Nephron progenitor cell (in vitro differentiated cells): ENCODE measurements at regions not wholly inside any gene's neighbourhood (a gene's known extent, or its start where the extent isn't known, plus 50 kb on each side); places are given as distances from the start of the nearest gene placed in this dataset.
"Not testable (repeated sequence)": the region's sequence is repeated elsewhere in the genome, so short reads cannot be mapped to it uniquely, and the experiment has no call there.

Source experiments
- DNase-seq: peaks from one replicate; pipeline ENCODE4 v3.0.0; 2021
- H3K27ac Mint-ChIP-seq: 2 replicates; pipeline ENCODE4 v1.8.0; 2021; ENCODE audit warnings: mild to moderate bottlenecking, moderate library complexity, mixed read lengths
- H3K27me3 Mint-ChIP-seq: 2 replicates; pipeline ENCODE4 v1.8.0; 2021; ENCODE audit warnings: mild to moderate bottlenecking, low read depth, mixed read lengths; ENCODE audit not compliant: poor library complexity
- H3K36me3 Mint-ChIP-seq: 2 replicates; pipeline ENCODE4 v1.8.0; 2021; ENCODE audit warnings: low read depth, mixed read lengths
- H3K4me1 Mint-ChIP-seq: 2 replicates; pipeline ENCODE4 v1.8.0; 2021; ENCODE audit warnings: mixed read lengths
- H3K4me3 Mint-ChIP-seq: 2 replicates; pipeline ENCODE4 v1.8.0; 2021; ENCODE audit warnings: mild to moderate bottlenecking, moderate library complexity, mixed read lengths
- H3K9me3 Mint-ChIP-seq: 2 replicates; pipeline ENCODE4 v1.8.0; 2021; ENCODE audit warnings: mild to moderate bottlenecking, moderate library complexity, mixed read lengths
- TF ChIP-seq, protein P1 (sequence below): fragments of 200-600 bp; sonication (generic); IDR thresholded peaks from 2 replicates; pipeline ENCODE4 v1.5.0; 2021; ENCODE audit warnings: antibody characterized with exemption

DNA sequence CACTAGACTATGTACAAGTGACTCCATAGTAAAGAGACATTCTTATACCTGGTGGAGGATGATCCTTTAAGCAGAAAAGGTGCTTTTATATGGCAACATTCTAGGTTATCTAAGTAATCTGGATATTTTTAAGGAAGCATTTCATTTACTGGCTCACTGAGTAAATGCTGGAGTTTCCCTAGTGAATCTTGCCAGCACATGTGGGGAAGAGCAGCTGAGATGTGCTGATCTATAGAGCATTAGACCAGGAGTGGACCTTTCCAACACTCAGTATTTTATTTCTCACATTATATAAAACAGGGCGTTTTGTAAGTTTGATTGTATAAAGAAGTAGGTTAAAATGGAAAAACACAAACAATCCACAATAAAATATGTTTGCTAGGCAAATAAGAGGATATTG is 478.5 kb downstream of the ATP23 start:
- Mint-ChIP-seq H3K36me3 (no peaks in the 10 kb centered on the region), H3K4me3 (no peak overlapping the region), H3K27me3 (peaks cover 4% of the 10 kb centered on the region), H3K4me1 (peaks cover 9% of the 10 kb centered on the region), H3K27ac (no peak overlapping the region), H3K9me3 (peaks cover 9% of the 10 kb centered on the region)
- TF ChIP-seq, protein P1, sequence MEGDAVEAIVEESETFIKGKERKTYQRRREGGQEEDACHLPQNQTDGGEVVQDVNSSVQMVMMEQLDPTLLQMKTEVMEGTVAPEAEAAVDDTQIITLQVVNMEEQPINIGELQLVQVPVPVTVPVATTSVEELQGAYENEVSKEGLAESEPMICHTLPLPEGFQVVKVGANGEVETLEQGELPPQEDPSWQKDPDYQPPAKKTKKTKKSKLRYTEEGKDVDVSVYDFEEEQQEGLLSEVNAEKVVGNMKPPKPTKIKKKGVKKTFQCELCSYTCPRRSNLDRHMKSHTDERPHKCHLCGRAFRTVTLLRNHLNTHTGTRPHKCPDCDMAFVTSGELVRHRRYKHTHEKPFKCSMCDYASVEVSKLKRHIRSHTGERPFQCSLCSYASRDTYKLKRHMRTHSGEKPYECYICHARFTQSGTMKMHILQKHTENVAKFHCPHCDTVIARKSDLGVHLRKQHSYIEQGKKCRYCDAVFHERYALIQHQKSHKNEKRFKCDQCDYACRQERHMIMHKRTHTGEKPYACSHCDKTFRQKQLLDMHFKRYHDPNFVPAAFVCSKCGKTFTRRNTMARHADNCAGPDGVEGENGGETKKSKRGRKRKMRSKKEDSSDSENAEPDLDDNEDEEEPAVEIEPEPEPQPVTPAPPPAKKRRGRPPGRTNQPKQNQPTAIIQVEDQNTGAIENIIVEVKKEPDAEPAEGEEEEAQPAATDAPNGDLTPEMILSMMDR = no peak
- DNase-seq = no peak

DNA sequence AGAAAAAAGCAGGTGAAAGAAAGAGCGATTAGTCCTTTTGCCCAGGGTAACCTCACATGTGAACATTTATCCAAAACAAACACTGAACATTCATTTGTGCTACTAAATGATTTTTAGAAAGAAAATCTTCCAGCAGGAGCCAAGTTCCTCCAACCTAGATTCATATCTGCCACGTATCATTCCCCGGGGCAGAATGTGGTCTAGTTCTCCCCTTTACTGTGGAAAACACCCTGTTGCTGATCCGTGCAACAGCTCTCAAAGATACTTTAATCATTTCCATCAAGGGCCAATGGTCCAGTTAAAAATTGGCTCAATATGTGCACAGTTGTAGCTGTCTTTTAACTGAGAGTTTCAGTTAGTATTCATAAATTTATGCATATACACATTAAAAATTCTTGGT is 479.1 kb downstream of the ATP23 start:
- Mint-ChIP-seq H3K4me3 (no peak overlapping the region), H3K36me3 (no peaks in the 10 kb centered on the region), H3K9me3 (peaks cover 9% of the 10 kb centered on the region), H3K27ac (no peak overlapping the region), H3K4me1 (peaks cover 13% of the 10 kb centered on the region), H3K27me3 (peaks cover 4% of the 10 kb centered on the region)
- DNase-seq = no peak
- TF ChIP-seq, protein P1 = no peak

DNA sequence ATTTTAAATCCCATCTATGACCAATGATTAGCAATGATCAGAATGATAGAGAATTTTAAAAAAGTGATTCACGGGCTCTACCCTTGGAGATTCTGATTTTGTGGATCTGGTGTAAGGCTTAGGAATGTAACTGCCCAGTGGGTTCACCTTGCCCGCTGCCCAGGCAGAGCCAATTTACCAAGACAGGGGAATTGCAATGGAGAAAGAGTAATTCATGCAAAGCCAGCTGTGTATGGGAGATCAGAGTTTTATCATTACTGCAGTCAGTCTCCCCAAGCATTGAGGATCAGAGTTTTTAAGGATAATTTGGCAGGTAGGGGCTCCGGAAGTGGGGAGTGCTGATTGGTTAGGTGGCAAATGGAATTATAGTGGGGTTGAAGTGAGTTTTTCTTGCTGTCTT is 480.6 kb downstream of the ATP23 start:
- TF ChIP-seq, protein P1 = no peak
- H3K4me1 Mint-ChIP-seq = peaks cover 15% of the 10 kb centered on the region
- H3K27me3 Mint-ChIP-seq = peaks cover 4% of the 10 kb centered on the region
- H3K27ac Mint-ChIP-seq = no peak overlapping the region
- DNase-seq = no peak
- H3K4me3 Mint-ChIP-seq = no peak overlapping the region
- peaks cover 11% of the 10 kb centered on the region for H3K9me3 Mint-ChIP-seq
- H3K36me3 Mint-ChIP-seq = peaks cover 4% of the 10 kb centered on the region

DNA sequence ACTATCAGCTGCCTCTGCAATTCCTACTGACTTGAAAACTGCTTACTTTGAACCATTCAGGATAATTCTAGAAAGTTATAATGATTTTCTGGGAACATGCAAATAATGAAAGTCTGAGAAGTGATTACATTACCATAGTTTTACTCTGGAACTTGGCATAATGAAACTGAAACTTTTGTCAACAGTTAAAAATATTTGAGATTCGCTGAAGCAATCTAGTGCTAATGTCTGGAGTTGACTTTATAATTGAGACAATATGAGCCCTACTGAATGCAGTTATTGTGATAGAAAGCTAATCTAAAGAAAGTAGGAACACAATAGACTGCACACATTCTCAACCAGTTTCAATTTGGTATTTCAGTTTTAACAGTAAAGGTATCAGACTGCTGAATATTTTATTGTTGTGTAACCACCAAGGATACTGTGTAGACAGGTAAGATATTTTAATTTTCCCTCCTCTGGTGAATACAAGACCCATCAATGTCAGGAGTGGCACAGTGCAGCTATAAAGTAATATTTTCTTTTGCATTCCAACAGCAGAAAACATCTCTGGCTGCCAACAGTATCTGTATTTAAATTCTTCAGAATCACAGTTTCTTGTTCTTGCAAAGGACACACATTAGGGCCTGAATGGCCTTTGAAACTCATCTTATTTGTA is 483.5 kb downstream of the ATP23 start:
- H3K36me3 Mint-ChIP-seq = peaks cover 4% of the 10 kb centered on the region
- H3K9me3 Mint-ChIP-seq = peaks cover 15% of the 10 kb centered on the region
- peaks cover 4% of the 10 kb centered on the region for H3K27me3 Mint-ChIP-seq
- H3K4me3 Mint-ChIP-seq = no peak overlapping the region
- H3K27ac Mint-ChIP-seq = peak overlapping the region; percentile 81
- no peak for DNase-seq
- peaks cover 15% of the 10 kb centered on the region for H3K4me1 Mint-ChIP-seq
- TF ChIP-seq, protein P1 = no peak

DNA sequence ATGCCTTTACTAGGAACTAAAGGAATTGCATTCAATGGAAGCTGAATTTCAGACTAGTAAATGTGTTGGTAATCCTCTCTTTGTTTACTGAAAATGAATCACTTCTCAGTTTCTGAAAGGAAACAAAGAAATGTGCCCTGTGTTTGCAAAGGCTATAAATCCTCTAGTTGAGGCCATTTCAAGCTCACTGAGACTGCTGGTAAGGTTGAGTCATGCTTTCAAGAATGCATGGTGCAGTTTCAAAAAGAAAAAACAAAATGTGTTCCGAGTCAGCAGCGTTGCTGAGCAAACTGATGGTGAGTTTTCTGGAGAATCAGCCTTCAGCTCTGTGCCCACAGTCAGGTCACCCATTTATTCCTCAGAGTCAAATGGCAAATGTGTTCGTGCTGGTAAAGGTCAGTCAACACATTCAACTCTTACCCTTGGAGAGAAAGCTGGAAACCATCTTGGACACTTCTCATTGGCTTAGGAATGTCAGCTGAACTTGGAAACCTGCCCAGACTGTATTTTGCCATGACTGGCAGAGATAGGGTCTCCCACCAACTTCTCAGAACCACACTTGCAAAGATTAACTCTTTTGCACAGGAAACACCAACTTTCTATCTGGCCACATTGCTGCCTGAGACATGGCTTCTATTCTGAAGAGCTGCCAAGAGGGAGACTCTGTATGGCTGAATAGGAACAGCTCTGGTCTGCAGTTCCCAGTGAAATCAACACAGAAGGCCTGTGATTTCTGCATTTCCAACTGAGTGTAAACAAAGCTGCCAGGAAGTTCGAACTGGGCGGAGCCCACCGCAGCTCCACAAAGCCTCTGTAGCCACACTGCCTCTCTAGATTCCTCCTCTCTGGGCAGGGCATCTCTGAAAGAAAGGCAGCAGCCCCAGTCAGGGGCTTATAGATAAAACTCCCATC is 484.4 kb downstream of the ATP23 start:
- Mint-ChIP-seq H3K27ac (peak overlapping the region; percentile 81), H3K36me3 (peaks cover 4% of the 10 kb centered on the region), H3K27me3 (peaks cover 4% of the 10 kb centered on the region), H3K9me3 (peaks cover 16% of the 10 kb centered on the region), H3K4me3 (no peak overlapping the region), H3K4me1 (peaks cover 15% of the 10 kb centered on the region)
- no peak for DNase-seq
- TF ChIP-seq, protein P1 = no peak

DNA sequence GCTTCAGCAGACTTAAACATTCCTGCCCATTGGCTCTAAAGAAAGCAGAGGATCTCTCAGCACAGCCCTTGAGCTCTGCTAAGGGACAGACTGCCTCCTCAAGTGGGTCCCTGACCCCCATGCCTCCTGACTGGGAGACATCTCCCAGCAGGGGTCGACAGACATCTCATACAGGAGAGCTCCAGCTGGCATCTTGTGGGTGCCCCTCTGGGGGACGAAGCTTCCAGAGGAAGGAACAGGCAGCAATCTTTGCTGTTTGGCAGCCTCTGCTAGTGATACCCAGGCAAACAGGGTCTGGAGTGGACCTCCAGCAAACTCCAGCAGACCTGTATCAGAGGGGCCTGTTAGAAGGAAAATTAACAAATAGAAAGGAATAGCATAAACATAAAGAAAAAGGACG is 485.1 kb downstream of the ATP23 start:
- H3K4me3 Mint-ChIP-seq, DNase-seq, H3K36me3 Mint-ChIP-seq, H3K27me3 Mint-ChIP-seq: not testable (repeated sequence)
- Mint-ChIP-seq H3K4me1 (peaks cover 15% of the 10 kb centered on the region), H3K9me3 (peaks cover 16% of the 10 kb centered on the region), H3K27ac (peak overlapping the region; percentile 62)
